ENCODE measurements at regions not wholly inside any gene's neighbourhood (a gene's known extent, or its start where the extent isn't known, plus 50 kb on each side); places are given as distances from the start of the nearest gene placed in this dataset.
A peak's percentile ranks its signal among the peaks of the same experiment; 100 is the strongest.

DNA sequence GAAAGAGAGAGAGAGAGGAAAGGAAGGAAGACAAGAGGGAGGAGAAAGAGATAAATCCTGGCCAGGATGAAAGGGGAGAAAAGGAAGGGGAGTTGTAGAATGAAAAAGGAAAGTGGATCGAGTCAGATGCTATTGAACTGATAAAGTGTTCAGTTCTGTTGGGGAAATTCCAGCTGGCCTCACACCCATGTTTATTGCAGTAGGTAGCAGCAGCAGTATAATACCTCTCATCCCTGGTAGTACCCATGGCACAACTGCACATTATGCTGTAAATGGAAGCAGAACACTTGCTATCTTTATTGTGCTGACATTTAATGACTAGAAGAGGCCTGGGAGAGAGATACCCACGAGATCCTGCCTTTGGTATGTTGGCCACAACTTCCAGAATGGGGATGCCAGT lies 178.1 kb downstream of the EVX1 start:
- TF ChIP-seq, protein P1, sequence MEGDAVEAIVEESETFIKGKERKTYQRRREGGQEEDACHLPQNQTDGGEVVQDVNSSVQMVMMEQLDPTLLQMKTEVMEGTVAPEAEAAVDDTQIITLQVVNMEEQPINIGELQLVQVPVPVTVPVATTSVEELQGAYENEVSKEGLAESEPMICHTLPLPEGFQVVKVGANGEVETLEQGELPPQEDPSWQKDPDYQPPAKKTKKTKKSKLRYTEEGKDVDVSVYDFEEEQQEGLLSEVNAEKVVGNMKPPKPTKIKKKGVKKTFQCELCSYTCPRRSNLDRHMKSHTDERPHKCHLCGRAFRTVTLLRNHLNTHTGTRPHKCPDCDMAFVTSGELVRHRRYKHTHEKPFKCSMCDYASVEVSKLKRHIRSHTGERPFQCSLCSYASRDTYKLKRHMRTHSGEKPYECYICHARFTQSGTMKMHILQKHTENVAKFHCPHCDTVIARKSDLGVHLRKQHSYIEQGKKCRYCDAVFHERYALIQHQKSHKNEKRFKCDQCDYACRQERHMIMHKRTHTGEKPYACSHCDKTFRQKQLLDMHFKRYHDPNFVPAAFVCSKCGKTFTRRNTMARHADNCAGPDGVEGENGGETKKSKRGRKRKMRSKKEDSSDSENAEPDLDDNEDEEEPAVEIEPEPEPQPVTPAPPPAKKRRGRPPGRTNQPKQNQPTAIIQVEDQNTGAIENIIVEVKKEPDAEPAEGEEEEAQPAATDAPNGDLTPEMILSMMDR (conservative IDR thresholded peaks at IDR 0.05; ENCODE audit: low read depth, low read length) = no peak
- no peak overlapping the region for H3K4me3 ChIP-seq (ENCODE audit: low read length)
- DNase-seq (ENCODE audit: low read depth) = no peak

DNA sequence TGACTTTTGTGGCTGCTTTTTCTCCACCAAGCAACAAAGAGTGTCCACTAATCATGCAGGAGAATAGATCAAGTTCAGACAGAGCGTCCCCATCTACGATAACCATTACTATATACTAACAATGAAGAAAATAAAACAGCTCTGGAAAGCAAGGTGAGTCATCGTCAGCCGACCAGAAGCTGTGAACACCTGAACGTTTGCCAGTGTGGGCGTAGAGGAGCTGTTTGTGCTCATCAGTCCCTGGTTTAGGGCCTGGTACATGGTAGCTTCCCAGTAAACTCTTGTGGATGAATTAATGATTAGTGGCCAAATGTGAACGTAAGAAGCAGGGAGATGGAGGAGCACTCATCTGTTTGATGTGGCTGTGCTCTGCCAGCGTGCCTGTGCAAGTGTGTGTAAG lies 180.7 kb downstream of the EVX1 start:
- DNase-seq (ENCODE audit: low read depth) = peak; percentile 3
- TF ChIP-seq, protein P1 (conservative IDR thresholded peaks at IDR 0.05; ENCODE audit: low read depth, low read length) = no peak

DNA sequence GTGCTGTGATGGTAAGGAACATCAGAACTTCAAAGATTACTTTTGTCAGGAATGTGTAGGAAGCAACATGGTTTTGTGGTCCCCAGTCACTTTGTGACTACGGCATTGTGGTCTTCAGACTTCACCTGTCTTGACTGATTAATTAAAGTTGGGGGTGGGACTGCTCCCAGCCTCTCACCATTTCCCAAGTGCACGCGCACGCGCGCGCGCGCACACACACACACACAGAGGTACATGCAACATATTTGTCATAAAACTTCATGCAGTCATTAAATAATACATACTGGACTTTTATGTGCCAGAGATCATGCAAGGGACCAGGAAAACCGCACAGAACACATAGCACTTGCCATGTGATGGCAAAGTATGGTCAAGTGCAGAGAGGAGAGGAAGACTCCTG lies 181.2 kb downstream of the EVX1 start:
- TF ChIP-seq, protein P1 (conservative IDR thresholded peaks at IDR 0.05; ENCODE audit: low read depth, low read length) = no peak
- no peak overlapping the region for H3K4me3 ChIP-seq (ENCODE audit: low read length)
- DNase-seq (ENCODE audit: low read depth) = no peak

More for the DNA sequence above, 180.7 kb downstream of the EVX1 start:
- H3K4me3 ChIP-seq (ENCODE audit: low read length) = no peak overlapping the region

DNA sequence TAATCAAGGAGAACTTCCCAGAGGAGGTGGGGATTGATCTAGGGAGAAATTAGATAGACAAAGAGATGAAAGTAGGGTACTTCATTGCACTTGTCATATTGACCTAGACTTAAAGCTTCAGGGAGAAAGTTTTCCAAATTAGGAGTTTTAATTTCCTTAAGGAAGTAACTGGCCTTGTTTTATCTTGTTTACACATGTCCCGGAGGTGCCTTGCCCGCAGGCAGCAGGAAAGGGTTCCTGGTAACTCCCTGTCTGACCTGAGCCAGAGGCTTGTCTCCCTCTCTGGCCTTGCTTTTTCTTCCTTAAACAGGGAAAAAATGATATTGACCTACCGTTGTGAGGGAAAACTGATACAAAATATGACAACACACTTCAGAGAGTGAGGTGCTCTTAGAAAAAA lies 181.6 kb downstream of the EVX1 start:
- TF ChIP-seq, protein P1 (conservative IDR thresholded peaks at IDR 0.05; ENCODE audit: low read depth, low read length) = no peak
- H3K4me3 ChIP-seq (ENCODE audit: low read length) = no peak overlapping the region
- DNase-seq (ENCODE audit: low read depth) = no peak

DNA sequence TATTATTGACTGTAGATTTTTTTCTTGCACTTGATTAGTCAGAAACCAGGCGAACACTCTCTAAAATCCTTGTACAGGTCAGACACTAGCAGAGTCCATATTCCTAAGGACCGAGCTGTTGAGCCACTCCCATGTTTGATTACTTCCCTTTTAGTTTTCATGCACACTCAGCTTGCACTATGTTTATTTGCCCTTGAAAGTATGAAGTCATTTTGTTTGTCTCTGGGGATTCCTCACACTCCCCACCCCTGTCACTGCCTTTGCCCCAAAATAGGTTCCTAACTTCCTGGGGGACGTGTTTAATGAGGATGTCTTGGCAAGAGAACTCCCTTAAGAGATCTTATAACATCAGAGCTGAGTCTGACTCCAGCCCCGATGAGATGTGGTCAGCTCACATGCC lies 182.1 kb downstream of the EVX1 start:
- TF ChIP-seq, protein P1 (conservative IDR thresholded peaks at IDR 0.05; ENCODE audit: low read depth, low read length) = no peak
- no peak for DNase-seq (ENCODE audit: low read depth)
- H3K4me3 ChIP-seq (ENCODE audit: low read length) = no peak overlapping the region

DNA sequence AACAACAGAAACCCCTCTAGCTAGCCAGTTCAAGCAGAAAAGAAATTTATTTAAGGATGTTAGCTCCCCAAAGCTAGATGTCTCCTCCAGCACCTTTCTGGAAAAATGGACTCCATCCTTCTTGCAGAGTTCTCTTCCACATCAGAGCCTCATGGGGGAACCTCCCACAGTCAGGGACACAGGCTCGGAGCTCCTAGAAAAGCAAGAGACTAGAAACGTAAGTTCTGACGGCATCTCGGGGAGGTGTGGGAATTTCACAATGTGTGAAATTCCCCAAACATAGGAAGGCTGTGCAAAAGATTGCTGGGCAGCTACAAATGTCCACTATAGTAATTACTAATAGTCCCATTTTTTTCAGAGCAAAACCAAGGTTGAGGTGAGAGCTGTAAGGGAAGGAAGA lies 184.8 kb downstream of the EVX1 start:
- TF ChIP-seq, protein P1 (conservative IDR thresholded peaks at IDR 0.05; ENCODE audit: low read depth, low read length) = no peak
- no peak for DNase-seq (ENCODE audit: low read depth)
- H3K4me3 ChIP-seq (ENCODE audit: low read length) = no peak overlapping the region

DNA sequence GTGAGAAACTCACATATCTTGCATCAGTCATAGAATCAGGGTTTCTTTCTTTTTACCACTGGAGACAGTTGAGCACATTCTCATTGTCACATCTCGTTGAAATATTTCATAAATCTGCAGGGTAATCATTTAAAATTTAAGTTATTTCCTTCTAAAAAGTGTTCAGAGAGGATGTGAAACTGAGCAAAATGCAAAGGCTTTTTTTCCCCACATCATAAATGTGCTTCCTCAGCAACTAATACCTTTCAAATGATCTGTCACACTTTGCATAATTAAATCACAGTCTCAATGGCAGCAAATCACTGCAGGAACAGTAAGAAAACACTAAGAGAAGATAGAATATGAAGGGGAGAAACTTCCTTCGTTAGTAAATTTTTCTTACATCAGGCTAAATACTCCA lies 187.5 kb downstream of the EVX1 start:
- H3K4me3 ChIP-seq (ENCODE audit: low read length) = no peak overlapping the region
- TF ChIP-seq, protein P1 (conservative IDR thresholded peaks at IDR 0.05; ENCODE audit: low read depth, low read length) = no peak
- no peak for DNase-seq (ENCODE audit: low read depth)
